Lung (tissue), 11 donors: ENCODE measurements at regions not wholly inside any gene's neighbourhood (a gene's known extent, or its start where the extent isn't known, plus 50 kb on each side); places are given as distances from the start of the nearest gene placed in this dataset.

Experiments used
- ATAC-seq: fragments of 200-7000 bp; cut with Tn5 transposase; one replicate; pipeline ENCODE4 v1.9.1; 2020; ENCODE audit warnings: moderate number of reproducible peaks; ENCODE audit not compliant: insufficient read depth, low FRiP score
- DNase-seq, 3 donors: peaks; one replicate each; pipeline ENCODE4 v3.0.0-alpha.2; 2013 to 2017
- H3K27ac ChIP-seq, 2 donors: one replicate each; pipeline ENCODE4 v1.5.1; 2013; ENCODE audit warnings: mild to moderate bottlenecking in 2 of 2, moderate library complexity in 2 of 2, control low read depth in 1 of 2, inconsistent platforms in 1 of 2, low read depth in 1 of 2, low read length in 1 of 2
- H3K27me3 ChIP-seq, 3 donors: one replicate each; pipeline ENCODE4 v1.5.1; 2013; ENCODE audit warnings: low read length in 2 of 3; ENCODE audit not compliant: control insufficient read depth in 3 of 3, insufficient read depth in 3 of 3
- H3K36me3 ChIP-seq, 4 donors: one replicate each; pipeline ENCODE4 v1.5.1; 2013; ENCODE audit warnings: low read length in 4 of 4, mild to moderate bottlenecking in 1 of 4, moderate library complexity in 1 of 4; ENCODE audit not compliant: control insufficient read depth in 4 of 4, insufficient read depth in 4 of 4
- H3K4me1 ChIP-seq, 5 donors: one replicate each; pipeline ENCODE4 v1.5.1; 2013; ENCODE audit warnings: low read length in 5 of 5, mild to moderate bottlenecking in 2 of 5, moderate library complexity in 1 of 5; ENCODE audit not compliant: control insufficient read depth in 5 of 5, insufficient read depth in 5 of 5
- H3K4me3 ChIP-seq: one replicate; pipeline ENCODE4 v1.5.1; 2013; ENCODE audit warnings: mild to moderate bottlenecking, control low read depth, moderate library complexity
- H3K9ac ChIP-seq, 2 donors: one replicate each; pipeline ENCODE4 v1.5.1; 2013; ENCODE audit warnings: low read length in 2 of 2, control low read depth in 1 of 2; ENCODE audit not compliant: insufficient read depth in 1 of 2
- H3K9me3 ChIP-seq, 4 donors: one replicate each; pipeline ENCODE4 v1.5.1; 2013; ENCODE audit warnings: low read length in 3 of 4, mild to moderate bottlenecking in 1 of 4, moderate library complexity in 1 of 4; ENCODE audit not compliant: control insufficient read depth in 4 of 4, insufficient read depth in 3 of 4
- CTCF ChIP-seq: IDR thresholded peaks from 2 replicates; pipeline ENCODE4 v1.5.1; 2012; ENCODE audit warnings: mild to moderate bottlenecking; ENCODE audit errors: control extremely low read depth, extremely low read depth
- WGBS, 2 donors: extraction: QIAGEN DNeasy Blood & Tissue Kit; methylation state at CpG; one replicate each; pipeline ENCODE4 v1.1.7; 2013; 5-methylcytosine and 5-hydroxymethylcytosine counted together
- donor health status: control.
- donor health status: control.
- donor health status: Bipolar disorder and iron deficiency.
- donor health status: healthy.
- donor health status: DM: yes; HTN: yes; CAD: no.

- DNase-seq (no peak), ATAC-seq (no peak)
- Histone ChIP-seq H3K4me1 (no peaks in the 10 kb centered on the region), H3K27ac (no peak overlapping the region), H3K9ac (no peak overlapping the region), H3K4me3 (no peak overlapping the region), H3K9me3 (peaks cover 0 to 2% (median 0%) of the 10 kb centered on the region in 4 donors), H3K27me3 (no peaks in the 10 kb centered on the region), H3K36me3 (no peaks in the 10 kb centered on the region)
- 78 to 82% methylated on average over 4 of the region's 4 CpGs for WGBS, 2 donors
- TF ChIP-seq CTCF, result no peak
Measured at GRCh38 chr4:136558940-136559494, 973.3 kb downstream of the PCDH18 start.

- Histone ChIP-seq H3K9ac (no peak overlapping the region), H3K36me3 (no peaks in the 10 kb centered on the region), H3K4me3 (no peak overlapping the region), H3K27ac (no peak overlapping the region), H3K4me1 (no peaks in the 10 kb centered on the region), H3K9me3 (peaks cover 0 to 2% (median 0%) of the 10 kb centered on the region in 4 donors), H3K27me3 (no peaks in the 10 kb centered on the region)
- ATAC-seq, result no peak
- no peak for TF ChIP-seq CTCF
- WGBS, 2 donors, result 59 to 62% methylated on average over 4 of the region's 4 CpGs
- DNase-seq, result no peak
Measured at GRCh38 chr4:136557396-136557795, 974.9 kb downstream of the PCDH18 start.

GRCh38 chr4:136554033-136554432, 978.3 kb downstream of the PCDH18 start:
- no peak overlapping the region for H3K4me3 ChIP-seq
- H3K9me3 ChIP-seq, result no peaks in the 10 kb centered on the region
- no peaks in the 10 kb centered on the region for H3K4me1 ChIP-seq
- ATAC-seq (no peak), DNase-seq (no peak)
- no peak for TF ChIP-seq CTCF
- H3K27ac ChIP-seq, result no peak overlapping the region
- no peaks in the 10 kb centered on the region for H3K27me3 ChIP-seq
- H3K36me3 ChIP-seq, result no peaks in the 10 kb centered on the region
- H3K9ac ChIP-seq, result no peak overlapping the region

- 91 to 93% methylated on average over 1 of the region's 1 CpG for WGBS, 2 donors
- ATAC-seq (no peak), DNase-seq (no peak)
- no peaks in the 10 kb centered on the region for H3K27me3 ChIP-seq
- no peaks in the 10 kb centered on the region for H3K9me3 ChIP-seq
- H3K36me3 ChIP-seq, result no peaks in the 10 kb centered on the region
- no peak overlapping the region for H3K9ac ChIP-seq
- no peak overlapping the region for H3K4me3 ChIP-seq
- TF ChIP-seq CTCF, result no peak
- H3K4me1 ChIP-seq, result no peaks in the 10 kb centered on the region
- no peak overlapping the region for H3K27ac ChIP-seq
Measured at GRCh38 chr4:136551753-136552152, 980.5 kb downstream of the PCDH18 start.
